OCI-LY3 (cell line): ENCODE measurements at regions not wholly inside any gene's neighbourhood (a gene's known extent, or its start where the extent isn't known, plus 50 kb on each side); places are given as distances from the start of the nearest gene placed in this dataset.

ENCODE experiments used
- CTCF ChIP-seq: fragments of 200-600, 300-600 bp; sonication (generic); IDR thresholded peaks from 2 replicates; pipeline ENCODE4 v1.5.1; 2014; ENCODE audit warnings: antibody characterized with exemption, low read length, low read depth
- EZH2phosphoT487 ChIP-seq: fragments of 200-600 bp; shearing (Covaris generic); IDR thresholded peaks from 2 replicates; pipeline ENCODE4 v1.6.1; 2018; ENCODE audit warnings: antibody characterized with exemption, mixed run types, low read depth

- TF ChIP-seq CTCF (no peak), EZH2phosphoT487 (no peak)
These were observed 654.6 kb downstream of the SH2D4B start for GRCh38 chr10:81192221-81192788.
